GDM1 (cell line): ENCODE measurements at regions not wholly inside any gene's neighbourhood (a gene's known extent, or its start where the extent isn't known, plus 50 kb on each side); places are given as distances from the start of the nearest gene placed in this dataset.
"Not testable (repeated sequence)": the region's sequence is repeated elsewhere in the genome, so short reads cannot be mapped to it uniquely, and the experiment has no call there.

Experiments
- DNase-seq: peaks from one replicate; lab custom pipeline; 2025; lab: John Stamatoyannopoulos, UW

DNA sequence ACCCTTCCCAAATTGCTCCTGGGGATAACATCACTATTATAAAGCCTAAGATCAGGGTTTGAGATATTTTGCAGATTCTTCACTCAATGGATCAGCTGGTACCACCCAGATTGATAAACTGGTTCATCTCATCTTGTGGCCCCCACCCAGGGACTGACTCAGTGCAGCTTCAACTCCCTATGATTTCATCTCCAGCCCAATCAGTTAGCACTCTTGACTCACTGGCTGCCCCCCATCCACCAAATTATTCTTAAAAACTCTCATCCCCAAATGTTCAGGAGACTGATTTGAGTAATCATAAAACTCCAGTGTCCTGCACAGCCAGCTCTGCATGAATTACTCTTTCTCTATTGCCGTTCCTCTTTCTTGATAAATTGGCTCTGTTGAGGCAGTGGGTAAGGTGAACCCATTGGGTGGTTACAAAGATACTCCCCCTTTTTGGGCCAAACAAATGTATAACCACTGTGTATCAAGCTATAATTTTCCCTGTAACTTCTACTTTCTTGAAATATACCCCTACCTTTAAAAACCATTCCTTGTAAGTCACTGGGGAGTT, 263.3 kb upstream of the IL12B start:
- DNase-seq = no peak

DNA sequence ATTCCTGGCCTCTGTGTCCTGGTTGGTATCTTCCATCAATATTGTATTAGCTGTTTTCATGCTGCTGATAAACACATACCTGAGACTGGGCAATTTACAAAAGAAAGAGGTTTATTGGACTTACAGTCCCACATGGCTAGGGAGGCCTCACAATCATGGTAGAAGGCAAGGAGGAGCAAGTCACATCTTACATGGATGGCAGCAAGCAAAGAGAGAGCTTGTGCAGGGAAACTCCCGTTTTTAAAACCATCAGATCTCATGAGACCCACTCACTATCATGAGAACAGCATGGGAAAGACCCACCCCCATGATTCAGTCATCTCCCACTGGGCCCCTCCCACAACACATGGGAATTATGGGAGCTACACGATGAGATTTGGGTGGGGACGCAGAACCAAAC, 265.3 kb upstream of the IL12B start:
- not testable (repeated sequence) for DNase-seq

DNA sequence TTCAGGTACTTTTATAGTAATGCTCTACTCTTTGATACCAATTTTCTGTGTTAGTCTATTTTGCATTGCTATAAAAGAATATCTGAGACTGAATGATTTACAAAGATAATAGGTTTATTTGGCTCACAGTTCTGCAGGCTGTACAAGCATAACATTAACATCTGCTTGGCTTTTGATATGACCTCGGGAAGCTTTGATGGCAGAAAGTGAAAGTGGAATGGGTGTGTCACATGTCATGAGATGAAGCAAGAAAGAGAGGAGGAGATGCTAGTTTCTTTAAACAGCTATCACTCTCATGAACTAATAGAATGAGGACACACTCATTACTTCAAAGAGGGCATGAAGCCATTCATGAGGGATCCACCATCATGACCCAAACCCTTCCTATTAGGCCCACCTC, 270.9 kb upstream of the IL12B start:
- no peak for DNase-seq

DNA sequence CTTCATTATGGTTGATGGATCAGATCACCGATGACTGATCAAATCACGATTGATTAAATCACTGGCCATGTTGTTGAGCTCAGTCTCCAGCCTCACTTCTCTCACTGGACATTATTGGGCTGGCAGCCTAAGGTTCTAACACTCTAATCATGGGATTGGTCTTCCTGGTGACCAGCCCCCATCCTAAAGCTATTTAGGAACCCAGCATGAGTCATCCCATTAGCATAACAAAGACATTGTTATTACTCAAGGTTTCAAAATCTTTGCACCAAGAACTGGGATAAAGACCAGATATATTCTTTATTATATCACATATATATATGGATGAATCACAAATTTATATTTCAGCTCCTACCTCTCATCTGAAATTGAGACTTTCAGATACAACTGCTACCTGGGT, 272.1 kb upstream of the IL12B start:
- no peak for DNase-seq

DNA sequence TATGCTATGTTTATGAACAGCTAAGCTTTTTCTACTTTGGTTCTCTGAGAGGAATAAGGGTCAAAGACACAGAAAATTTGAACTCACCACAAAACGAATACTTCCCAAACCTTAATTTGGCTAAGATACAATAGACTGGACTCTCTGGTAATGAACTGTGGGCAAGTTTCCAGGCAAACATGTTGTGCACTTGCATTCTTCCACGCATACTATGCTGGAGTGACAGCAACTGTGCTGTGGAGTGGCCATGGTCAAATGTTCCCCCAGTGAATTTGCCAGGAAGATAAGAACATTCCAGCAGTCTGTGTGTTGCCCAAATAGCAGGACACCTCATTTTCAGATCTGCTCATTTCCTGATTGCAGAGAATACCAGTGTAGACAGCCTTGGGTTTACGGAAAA, 275.3 kb upstream of the IL12B start:
- no peak for DNase-seq

DNA sequence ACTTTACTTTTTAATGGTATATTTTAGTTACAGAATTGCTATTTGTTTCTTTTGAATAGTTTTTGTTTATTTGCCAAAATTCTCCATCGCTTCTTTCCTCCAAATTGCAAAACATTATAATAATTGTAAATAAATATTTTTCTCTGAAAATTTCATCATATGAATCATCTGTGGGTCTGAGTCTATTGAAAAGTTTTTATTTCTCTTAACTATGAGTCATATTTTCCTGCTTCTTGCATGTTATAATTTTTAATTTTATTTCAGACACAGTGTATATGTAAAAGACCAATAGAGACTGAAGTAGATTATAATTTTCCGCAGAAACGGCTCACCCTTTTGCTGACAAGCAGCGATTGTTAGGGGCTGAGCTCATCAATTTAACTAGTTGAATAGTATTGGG, 279.1 kb upstream of the IL12B start:
- no peak for DNase-seq

DNA sequence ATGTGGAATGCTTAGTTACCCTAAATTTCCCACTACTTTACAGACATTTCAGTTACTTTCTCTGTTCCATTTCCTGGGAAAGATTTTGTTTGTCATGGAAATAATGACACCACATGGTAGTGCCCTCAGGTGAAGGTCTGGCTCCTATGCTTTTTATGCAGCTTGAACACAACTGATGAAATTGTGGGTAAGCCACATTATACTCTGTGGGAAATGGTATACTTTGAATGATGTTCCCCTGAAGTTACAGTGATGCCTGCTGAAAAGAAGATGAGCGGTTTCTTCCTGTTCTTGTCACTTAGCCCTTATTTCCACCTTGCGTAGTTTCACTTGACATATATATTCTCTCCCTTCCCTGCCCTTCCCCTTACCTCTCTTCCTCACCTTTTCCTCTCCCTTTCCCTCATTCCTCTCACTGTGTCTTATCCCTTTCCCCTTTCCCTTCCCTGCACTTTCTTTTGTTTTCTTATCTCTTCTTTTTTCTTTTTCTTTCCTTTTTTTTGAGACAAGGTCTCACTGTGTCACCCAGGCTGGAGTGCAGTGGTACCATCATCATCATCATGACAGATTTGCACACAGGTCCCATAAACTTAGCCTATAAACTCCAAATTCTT, 280.8 kb upstream of the IL12B start:
- no peak for DNase-seq

DNA sequence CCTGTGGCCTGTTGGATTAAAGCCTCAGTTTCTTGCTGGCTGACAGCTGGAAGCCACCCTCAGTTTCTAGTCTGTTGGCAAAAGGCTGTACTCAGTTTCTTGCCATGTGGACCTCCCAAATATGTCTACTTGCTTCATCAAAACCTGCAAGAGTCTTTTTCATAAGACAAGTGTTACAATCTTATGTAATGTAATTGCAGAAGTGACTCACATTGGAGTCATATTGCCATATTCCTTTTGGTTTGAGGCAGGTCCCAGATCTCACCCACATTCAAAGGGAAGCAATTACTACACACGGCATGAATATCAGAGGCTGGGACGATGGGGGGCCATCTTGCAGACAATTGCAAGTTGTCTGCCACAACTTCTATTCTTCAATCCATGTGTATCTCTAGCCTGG, 286.7 kb upstream of the IL12B start:
- DNase-seq = no peak

DNA sequence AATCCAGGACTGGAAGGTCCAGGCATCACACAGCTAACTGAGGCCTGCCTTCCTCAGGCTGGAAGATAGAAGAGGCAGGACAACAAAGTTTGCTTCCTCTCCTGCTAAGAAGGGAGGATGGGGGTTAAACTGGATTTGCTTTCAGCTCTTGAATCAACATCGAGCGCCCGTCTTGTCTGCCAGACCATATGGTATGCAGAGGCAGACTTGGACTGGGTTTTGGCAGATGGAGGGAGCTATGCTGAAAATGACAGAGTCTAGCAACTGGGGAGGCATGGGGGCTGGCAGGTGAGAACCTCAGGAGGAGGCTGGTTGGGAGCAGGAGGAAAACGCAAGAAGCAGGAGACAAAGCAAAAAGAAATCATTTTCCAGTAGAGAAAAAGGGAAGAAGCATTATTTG, 289.5 kb upstream of the IL12B start:
- no peak for DNase-seq

DNA sequence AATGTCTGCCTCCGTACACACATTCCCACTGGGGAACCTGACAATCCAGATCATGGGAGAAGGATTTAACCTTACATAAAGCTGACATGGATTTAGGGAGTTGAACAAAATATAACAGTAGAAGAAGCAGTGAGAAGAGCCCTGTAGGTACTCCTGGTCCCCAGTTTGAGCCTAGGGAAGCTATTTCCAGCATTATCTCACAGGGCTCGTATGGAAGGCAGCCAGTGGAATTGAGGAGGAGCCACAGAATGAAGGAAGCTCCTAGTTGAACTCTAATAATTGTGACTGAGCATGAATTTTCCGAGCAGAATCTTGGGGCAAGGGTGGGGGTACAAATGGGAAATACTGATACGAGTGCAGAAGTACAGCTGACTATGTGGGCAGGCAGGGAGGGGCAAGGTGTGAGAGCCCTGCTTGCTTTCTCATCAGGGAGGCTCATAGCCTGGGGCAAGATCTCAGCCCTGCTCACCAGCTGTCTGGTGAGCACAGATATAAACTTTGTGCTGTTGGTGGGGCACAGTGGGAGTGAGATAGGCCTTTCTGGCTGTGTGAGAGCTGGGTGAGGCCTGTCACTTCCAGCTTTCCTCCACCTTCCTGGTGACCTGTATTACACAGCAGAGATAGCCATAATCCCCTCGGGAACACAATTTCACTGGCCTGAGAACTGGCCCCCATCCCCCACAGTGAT, 290.7 kb upstream of the IL12B start:
- DNase-seq = no peak

DNA sequence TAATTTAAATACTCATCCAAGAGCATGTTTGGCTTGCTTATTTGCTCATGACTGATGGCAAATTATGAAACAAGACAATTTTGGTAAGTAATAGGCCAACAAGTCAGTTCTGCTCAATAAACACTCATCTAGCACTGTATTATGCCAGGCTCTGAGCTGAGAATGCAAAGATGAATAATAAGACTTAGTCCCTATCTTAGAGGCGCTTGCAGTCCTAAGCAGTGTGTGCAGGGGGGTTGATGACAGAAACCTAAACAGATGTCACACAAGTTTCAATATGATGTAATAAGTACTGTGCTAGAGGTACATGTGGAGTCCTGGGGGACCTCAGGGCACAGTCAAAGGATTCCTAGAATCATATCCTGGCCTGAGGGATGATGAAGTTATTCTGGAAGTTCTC, 287.6 kb upstream of the ADRA1B start:
- DNase-seq = no peak

DNA sequence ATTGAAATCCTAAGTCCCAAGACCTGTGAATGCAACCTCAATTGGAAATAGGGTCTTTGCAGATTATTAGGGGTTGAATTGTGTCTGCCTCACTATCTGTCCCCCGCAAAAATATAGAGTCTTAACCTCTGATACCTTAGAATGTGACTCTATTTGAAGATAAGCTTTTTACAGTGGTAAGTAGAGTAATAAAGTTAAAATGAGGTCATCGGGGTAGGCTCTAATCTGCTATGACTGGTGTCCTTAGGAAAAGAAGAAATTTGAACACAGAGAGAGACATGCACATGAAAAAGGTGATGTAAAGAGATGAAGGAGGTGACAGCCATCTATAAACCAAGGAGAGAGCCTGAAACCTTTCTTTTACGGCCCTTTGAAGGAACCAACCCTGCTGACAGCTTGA, 287.1 kb upstream of the ADRA1B start:
- no peak for DNase-seq

DNA sequence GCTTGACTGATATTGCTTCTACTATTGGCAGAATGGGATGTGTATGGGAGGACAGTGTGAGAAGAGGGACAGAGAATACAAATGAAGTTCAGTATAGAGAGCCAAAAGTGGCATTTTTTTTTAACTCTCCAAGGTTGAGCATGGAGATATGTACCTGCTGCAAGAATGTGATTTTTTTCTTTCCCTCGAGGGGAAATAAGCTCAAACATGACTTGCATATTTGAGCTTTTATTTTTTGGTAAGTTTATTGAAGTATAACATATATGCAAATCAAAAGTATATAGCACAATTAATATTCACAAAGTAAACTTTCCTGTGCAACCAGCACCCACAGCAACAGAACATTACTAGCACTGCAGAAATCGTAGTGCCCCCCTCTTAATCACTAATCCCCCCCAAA, 285.7 kb upstream of the ADRA1B start:
- no peak for DNase-seq

DNA sequence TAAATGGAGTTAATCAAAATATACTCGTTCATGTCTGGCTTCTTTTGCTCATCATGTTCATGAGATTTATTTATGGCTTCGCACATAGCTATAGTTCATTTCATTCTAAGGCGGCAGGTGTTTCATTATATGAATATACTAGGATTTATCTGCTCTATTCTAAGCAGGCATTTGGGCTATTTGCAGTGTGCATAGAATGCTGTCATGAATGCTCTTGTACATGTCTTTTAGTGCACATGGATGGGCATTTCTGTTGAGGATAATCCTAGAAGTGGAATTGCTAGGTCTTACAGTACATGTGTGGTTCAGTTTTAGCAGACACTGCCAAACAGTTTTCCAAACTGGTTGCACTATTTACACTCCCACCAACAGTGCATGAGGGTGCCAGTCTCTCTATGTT, 285.3 kb upstream of the ADRA1B start:
- no peak for DNase-seq

DNA sequence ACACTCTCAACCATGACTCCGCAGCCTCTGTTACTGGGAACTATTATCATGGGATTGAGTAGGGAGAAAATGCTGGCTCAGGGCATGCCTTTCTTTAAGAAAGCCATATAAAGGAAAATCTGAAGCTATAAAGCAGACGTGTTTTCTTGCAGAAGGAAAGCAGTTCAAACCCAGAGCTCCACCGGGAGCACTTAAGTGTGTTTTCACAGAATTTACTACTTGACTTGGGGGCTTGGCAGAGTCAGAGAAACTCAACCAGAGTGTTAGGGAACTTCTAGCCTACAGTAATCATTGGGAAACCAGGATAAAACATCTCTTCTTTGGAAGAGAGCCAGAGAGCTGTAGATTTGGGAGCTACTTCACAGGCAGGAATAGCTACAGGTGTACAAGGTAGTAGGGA, 283.4 kb upstream of the ADRA1B start:
- DNase-seq = no peak

DNA sequence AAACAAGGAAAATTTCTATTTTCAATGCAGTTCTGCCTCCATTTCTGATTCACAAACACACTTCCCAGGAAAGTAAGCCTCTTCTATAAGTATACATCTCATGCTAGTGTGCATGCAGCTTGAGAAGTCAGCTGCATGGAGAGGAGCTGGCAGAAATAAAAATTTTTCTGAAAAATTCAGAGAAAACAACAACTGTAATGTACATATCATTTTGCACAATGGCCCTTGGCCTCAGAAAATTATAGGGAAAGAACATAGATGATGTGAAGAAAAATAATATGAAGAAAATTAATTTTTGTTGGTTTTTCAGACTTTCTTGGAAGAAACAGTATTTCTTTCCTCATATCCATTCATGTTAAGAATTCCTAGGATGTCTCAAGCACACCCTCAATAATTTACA, 277.8 kb upstream of the ADRA1B start:
- DNase-seq = no peak

DNA sequence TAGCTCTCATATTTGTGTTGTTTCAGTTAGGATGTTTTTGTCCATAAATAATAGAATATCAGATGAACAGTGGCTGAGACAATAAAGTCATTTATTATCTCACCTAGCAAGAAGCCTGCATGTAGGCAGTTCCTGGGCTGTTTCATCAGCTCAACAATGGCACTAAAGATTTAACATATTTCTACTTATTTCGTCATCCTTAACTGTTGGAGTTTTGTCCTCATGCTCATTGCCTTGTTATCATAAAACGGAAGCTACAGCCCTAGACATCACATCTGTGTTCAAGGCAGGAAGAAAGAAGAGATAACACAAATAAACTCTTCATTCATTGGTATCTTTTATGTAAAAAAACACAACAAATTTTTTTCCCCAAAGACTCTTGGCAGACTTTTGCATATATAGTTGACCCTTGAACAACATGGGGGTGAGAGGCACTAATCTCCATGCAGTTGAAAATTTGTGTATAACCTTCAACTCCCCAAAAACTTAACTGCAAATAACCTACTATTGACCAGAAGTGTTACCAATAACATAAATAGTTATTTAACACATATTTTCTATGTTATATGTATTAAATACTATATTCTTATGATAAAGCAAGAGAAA, 277.2 kb upstream of the ADRA1B start:
- DNase-seq = no peak

DNA sequence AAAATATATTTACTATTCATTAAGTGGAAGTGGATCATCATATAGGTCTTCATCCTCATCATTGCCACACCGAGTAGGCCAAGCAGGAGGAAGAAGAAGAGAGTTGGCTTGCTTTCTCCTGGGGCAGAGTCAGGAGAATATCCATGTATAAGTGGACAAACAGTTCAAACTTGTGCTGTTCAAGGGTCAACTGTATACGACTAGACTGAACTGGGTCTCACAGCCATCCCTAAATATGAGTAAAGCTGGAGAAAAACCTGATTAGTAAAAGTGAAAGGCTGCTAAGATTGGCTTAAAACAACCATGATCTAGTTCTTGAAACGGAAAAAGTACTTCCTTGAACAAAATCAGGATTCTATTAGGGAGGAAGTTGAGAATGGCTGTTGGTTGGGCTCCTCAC, 276.7 kb upstream of the ADRA1B start:
- DNase-seq = no peak

DNA sequence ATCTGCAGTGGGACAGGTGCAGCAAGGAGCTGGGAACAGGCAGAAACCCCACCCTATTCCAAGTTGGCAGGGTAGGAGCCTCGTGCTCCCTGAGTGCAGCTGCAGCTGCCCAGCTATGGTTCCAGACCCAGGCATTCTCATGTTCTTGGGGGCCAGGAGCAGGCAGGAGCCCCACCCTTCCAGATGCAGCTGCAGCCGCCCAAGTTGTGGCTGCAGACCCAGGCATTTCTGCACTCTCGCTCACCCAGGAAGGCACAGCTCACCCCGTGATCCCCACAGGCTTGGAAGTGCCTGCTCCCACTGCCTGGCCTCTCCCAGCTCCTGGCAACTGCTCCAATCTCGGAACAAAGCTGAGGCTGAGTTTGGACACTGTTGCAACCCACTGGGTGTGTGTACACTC, 275.8 kb upstream of the ADRA1B start:
- no peak for DNase-seq

DNA sequence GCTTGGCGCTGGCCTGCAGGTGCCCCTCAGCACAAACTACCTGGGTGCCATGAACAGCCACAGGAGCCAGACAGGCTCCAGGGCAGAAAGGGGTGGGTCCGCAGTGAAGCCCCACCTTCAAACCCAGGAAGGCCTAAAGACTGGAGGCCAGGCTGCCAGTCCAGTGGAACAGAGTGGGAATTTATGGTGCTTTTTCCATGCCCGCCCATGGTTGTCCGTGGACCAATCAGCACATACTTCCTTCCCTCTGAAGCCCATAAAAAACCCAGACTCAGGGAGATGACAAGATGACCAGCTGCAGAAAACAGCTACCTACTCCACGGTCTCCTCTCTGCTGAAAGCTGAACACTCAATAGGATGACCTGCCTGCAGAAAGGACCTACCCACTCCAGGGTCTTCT, 275.4 kb upstream of the ADRA1B start:
- no peak for DNase-seq

DNA sequence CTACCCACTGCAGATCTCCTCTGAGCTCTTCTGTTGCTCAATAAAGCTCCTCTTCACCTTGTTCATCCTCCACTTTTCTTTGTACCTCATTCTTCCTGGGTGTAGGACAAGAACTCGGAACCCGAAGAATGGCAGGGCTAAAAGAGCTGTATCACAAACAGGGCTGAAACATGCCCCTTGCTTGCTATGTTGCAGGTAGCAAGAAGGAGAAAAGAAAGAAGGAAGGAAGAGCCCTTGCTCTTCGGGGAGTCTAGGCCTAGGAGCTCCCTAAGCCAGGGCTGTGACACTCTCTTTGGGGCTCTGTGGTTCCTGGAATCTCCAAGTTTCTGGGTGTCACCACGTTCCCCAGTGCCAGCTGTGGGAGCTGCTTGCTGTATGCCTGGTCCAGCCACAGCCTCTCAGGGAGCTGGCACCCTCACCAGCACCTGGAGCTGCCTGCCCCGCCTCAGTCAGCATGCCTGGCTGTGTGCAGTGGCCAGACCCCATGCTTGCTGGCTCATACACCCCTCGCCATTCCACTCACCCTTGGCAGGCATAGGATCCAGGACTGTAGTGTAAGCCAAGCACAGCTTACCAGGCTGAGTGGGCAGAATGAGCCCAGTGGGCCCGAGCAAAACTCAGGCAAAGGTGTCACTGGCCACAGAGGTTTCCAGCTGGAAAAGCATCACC, 274.8 kb upstream of the ADRA1B start:
- DNase-seq = no peak

DNA sequence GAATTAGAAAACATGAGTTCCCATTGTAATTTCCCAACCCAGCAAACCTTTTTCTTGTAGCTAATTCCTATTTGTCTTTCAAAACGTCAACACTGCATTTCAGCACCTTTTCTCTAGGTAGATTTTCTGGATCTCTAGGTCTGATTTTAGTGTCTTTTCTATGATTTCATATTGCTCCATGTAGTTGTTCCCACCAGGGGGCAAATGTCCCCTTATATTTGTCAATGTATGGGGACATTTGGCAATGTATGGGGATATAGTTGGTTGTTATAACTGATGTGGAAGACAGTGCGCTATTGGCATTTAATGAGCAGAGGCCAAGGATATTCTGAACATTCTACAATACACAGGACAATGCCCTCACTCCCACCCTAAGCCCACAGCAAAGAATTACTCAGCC, 273.9 kb upstream of the ADRA1B start:
- no peak for DNase-seq

DNA sequence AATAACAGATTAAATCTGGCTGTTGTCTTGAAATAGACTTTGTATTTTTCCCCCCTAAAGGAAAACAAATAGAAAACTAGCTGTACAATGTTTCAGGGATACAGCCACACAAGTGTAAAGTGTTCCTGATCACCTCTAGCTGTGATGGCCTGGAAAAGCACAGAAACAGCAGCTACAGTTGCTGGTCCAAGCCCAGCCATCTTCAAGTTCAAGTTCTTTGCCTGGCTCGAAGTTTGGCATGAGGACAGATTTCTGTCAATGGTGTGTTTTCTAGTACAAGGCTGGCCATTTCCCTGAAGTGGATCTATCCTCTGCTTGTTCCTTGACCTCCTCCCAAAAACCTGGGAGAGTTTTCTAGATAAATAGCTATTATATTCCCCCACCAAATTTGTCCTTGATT, 272.2 kb upstream of the ADRA1B start:
- no peak for DNase-seq
